Esophagus mucosa (tissue), 1 donor: ENCODE measurements at regions not wholly inside any gene's neighbourhood (a gene's known extent, or its start where the extent isn't known, plus 50 kb on each side); places are given as distances from the start of the nearest gene placed in this dataset.
"Not testable (repeated sequence)": the region's sequence is repeated elsewhere in the genome, so short reads cannot be mapped to it uniquely, and the experiment has no call there.

ENCODE experiments used
- ATAC-seq: fragments of 200-7000 bp; cut with Tn5 transposase; one replicate; pipeline ENCODE4 v1.9.1; 2020
- donor health status: DM: yes; HTN: yes; CAD: no.

GRCh38 chr13:90557626-90558025, 789.9 kb upstream of the MIR17HG start:
- ATAC-seq, result no peak

GRCh38 chr13:90562443-90562842, 785.0 kb upstream of the MIR17HG start:
- ATAC-seq, result no peak

GRCh38 chr13:90564096-90564495, 783.4 kb upstream of the MIR17HG start:
- no peak for ATAC-seq

GRCh38 chr13:90564566-90564965, 782.9 kb upstream of the MIR17HG start:
- ATAC-seq, result no peak

GRCh38 chr13:90565985-90566713, 781.3 kb upstream of the MIR17HG start:
- ATAC-seq, result no peak

GRCh38 chr13:90568165-90568564, 779.3 kb upstream of the MIR17HG start:
- ATAC-seq, result no peak

- no peak for ATAC-seq
Observed at GRCh38 chr13:90576067-90576466, 771.4 kb upstream of the MIR17HG start.

GRCh38 chr13:90577726-90578125, 769.8 kb upstream of the MIR17HG start:
- ATAC-seq, result no peak

- no peak for ATAC-seq
Observed at GRCh38 chr13:90585392-90585791, 762.1 kb upstream of the MIR17HG start.

- no peak for ATAC-seq
Observed at GRCh38 chr13:90591260-90591926, 756.1 kb upstream of the MIR17HG start.

GRCh38 chr13:90591927-90592268, 755.6 kb upstream of the MIR17HG start:
- no peak for ATAC-seq

- ATAC-seq, result no peak
Observed at GRCh38 chr13:90592943-90593342, 754.5 kb upstream of the MIR17HG start.

GRCh38 chr13:90594681-90595080, 752.8 kb upstream of the MIR17HG start:
- ATAC-seq, result no peak

- ATAC-seq, result no peak
Observed at GRCh38 chr13:90605664-90606063, 741.8 kb upstream of the MIR17HG start.

- not testable (repeated sequence) for ATAC-seq
Observed at GRCh38 chr13:90606921-90607320, 740.6 kb upstream of the MIR17HG start.

- no peak for ATAC-seq
Observed at GRCh38 chr13:90612391-90612790, 735.1 kb upstream of the MIR17HG start.

GRCh38 chr13:90613076-90613795, 734.3 kb upstream of the MIR17HG start:
- ATAC-seq, result no peak

GRCh38 chr13:90615236-90615635, 732.3 kb upstream of the MIR17HG start:
- ATAC-seq, result no peak

- no peak for ATAC-seq
Observed at GRCh38 chr13:90615767-90616166, 731.7 kb upstream of the MIR17HG start.

- ATAC-seq, result no peak
Observed at GRCh38 chr13:90618133-90618532, 729.4 kb upstream of the MIR17HG start.

- ATAC-seq, result no peak
Observed at GRCh38 chr13:90622541-90622940, 724.9 kb upstream of the MIR17HG start.

- no peak for ATAC-seq
Observed at GRCh38 chr13:90623318-90624011, 724.0 kb upstream of the MIR17HG start.

- no peak for ATAC-seq
Observed at GRCh38 chr13:90627813-90628212, 719.7 kb upstream of the MIR17HG start.
